SJCRH30 (cell line): ENCODE measurements at regions not wholly inside any gene's neighbourhood (a gene's known extent, or its start where the extent isn't known, plus 50 kb on each side); places are given as distances from the start of the nearest gene placed in this dataset.

ENCODE experiments used
- DNase-seq, 2 experiments: peaks; one replicate each; pipeline ENCODE4 v3.0.0-alpha.2; 2015 to 2020
- H3K27ac ChIP-seq: fragments of 250-450 bp; sonication (Bioruptor Pico); 2 replicates; pipeline ENCODE4 v1.5.1; 2020; ENCODE audit warnings: mild to moderate bottlenecking, moderate library complexity
- H3K27me3 ChIP-seq: fragments of 250-450 bp; sonication (Bioruptor Pico); 2 replicates; pipeline ENCODE4 v1.5.1; 2020; ENCODE audit warnings: mild to moderate bottlenecking, moderate library complexity
- H3K36me3 ChIP-seq: fragments of 250-450 bp; sonication (Bioruptor Pico); 2 replicates; pipeline ENCODE4 v1.5.1; 2020; ENCODE audit warnings: mild to moderate bottlenecking, moderate library complexity
- H3K4me1 ChIP-seq: fragments of 250-450 bp; sonication (Bioruptor Pico); 2 replicates; pipeline ENCODE4 v1.5.1; 2020; ENCODE audit warnings: mild to moderate bottlenecking, moderate library complexity
- H3K4me3 ChIP-seq: fragments of 250-450 bp; sonication (Bioruptor Pico); 2 replicates; pipeline ENCODE4 v1.5.1; 2020; ENCODE audit warnings: mild to moderate bottlenecking, moderate library complexity
- H3K9me3 ChIP-seq: fragments of 250-450 bp; sonication (Bioruptor Pico); replicated peaks from 2 replicates; pipeline ENCODE4 v1.5.1; 2020; ENCODE audit warnings: mild to moderate bottlenecking, moderate library complexity

GRCh38 chr3:72397586-72397985, 450.7 kb downstream of the SHQ1 start:
- Histone ChIP-seq H3K4me3 (no peak overlapping the region), H3K4me1 (peaks cover 5% of the 10 kb centered on the region), H3K36me3 (no peaks in the 10 kb centered on the region), H3K27ac (no peak overlapping the region), H3K9me3 (no peaks in the 10 kb centered on the region), H3K27me3 (no peaks in the 10 kb centered on the region)
- DNase-seq, result peak; percentile 26 to 63

GRCh38 chr3:72396899-72397298, 451.3 kb downstream of the SHQ1 start:
- H3K4me1 ChIP-seq, result peaks cover 5% of the 10 kb centered on the region
- no peak overlapping the region for H3K4me3 ChIP-seq
- H3K27ac ChIP-seq, result no peak overlapping the region
- DNase-seq, result no peak
- H3K36me3 ChIP-seq, result no peaks in the 10 kb centered on the region
- H3K27me3 ChIP-seq, result no peaks in the 10 kb centered on the region
- H3K9me3 ChIP-seq, result no peaks in the 10 kb centered on the region

- Histone ChIP-seq H3K4me3 (no peak overlapping the region), H3K27me3 (no peaks in the 10 kb centered on the region), H3K9me3 (no peaks in the 10 kb centered on the region), H3K36me3 (no peaks in the 10 kb centered on the region), H3K27ac (no peak overlapping the region), H3K4me1 (peaks cover 5% of the 10 kb centered on the region)
- DNase-seq, result no peak
Observed at GRCh38 chr3:72395776-72396311, 452.4 kb downstream of the SHQ1 start.

- H3K4me1 ChIP-seq, result peaks cover 5% of the 10 kb centered on the region
Observed at GRCh38 chr3:72393455-72393854, 454.8 kb downstream of the SHQ1 start.

GRCh38 chr3:72391659-72392058, 456.6 kb downstream of the SHQ1 start:
- DNase-seq, result no peak
- Histone ChIP-seq H3K36me3 (no peaks in the 10 kb centered on the region), H3K27ac (no peak overlapping the region), H3K9me3 (no peaks in the 10 kb centered on the region), H3K4me1 (no peaks in the 10 kb centered on the region), H3K4me3 (no peak overlapping the region), H3K27me3 (no peaks in the 10 kb centered on the region)

More at GRCh38 chr3:72393455-72393854, 454.8 kb downstream of the SHQ1 start:
- H3K9me3 ChIP-seq, result no peaks in the 10 kb centered on the region
- H3K27me3 ChIP-seq, result no peaks in the 10 kb centered on the region
- no peak overlapping the region for H3K4me3 ChIP-seq
- H3K27ac ChIP-seq, result no peak overlapping the region
- no peak for DNase-seq
- no peaks in the 10 kb centered on the region for H3K36me3 ChIP-seq

- Histone ChIP-seq H3K4me3 (no peak overlapping the region), H3K27me3 (no peaks in the 10 kb centered on the region), H3K9me3 (no peaks in the 10 kb centered on the region), H3K27ac (no peak overlapping the region), H3K36me3 (no peaks in the 10 kb centered on the region), H3K4me1 (no peaks in the 10 kb centered on the region)
- no peak for DNase-seq
Observed at GRCh38 chr3:72390841-72391240, 457.4 kb downstream of the SHQ1 start.

GRCh38 chr3:72388644-72389043, 459.6 kb downstream of the SHQ1 start:
- DNase-seq, result no peak
- Histone ChIP-seq H3K9me3 (no peaks in the 10 kb centered on the region), H3K27me3 (no peaks in the 10 kb centered on the region), H3K4me3 (no peak overlapping the region), H3K27ac (no peak overlapping the region), H3K4me1 (no peaks in the 10 kb centered on the region), H3K36me3 (no peaks in the 10 kb centered on the region)

- H3K9me3 ChIP-seq, result no peaks in the 10 kb centered on the region
- DNase-seq, result no peak
Observed at GRCh38 chr3:72388117-72388516, 460.1 kb downstream of the SHQ1 start.

GRCh38 chr3:72386327-72387000, 461.8 kb downstream of the SHQ1 start:
- H3K27ac ChIP-seq, result no peak overlapping the region
- H3K9me3 ChIP-seq, result no peaks in the 10 kb centered on the region
- no peaks in the 10 kb centered on the region for H3K36me3 ChIP-seq
- H3K27me3 ChIP-seq, result no peaks in the 10 kb centered on the region
- DNase-seq, result no peak
- H3K4me1 ChIP-seq, result no peaks in the 10 kb centered on the region
- H3K4me3 ChIP-seq, result no peak overlapping the region

More at GRCh38 chr3:72388117-72388516, 460.1 kb downstream of the SHQ1 start:
- no peak overlapping the region for H3K4me3 ChIP-seq
- no peaks in the 10 kb centered on the region for H3K36me3 ChIP-seq
- H3K27me3 ChIP-seq, result no peaks in the 10 kb centered on the region
- H3K27ac ChIP-seq, result no peak overlapping the region
- no peaks in the 10 kb centered on the region for H3K4me1 ChIP-seq

GRCh38 chr3:72385167-72385566, 463.1 kb downstream of the SHQ1 start:
- no peaks in the 10 kb centered on the region for H3K4me1 ChIP-seq
- no peaks in the 10 kb centered on the region for H3K36me3 ChIP-seq
- no peak for DNase-seq
- H3K9me3 ChIP-seq, result no peaks in the 10 kb centered on the region
- no peak overlapping the region for H3K27ac ChIP-seq
- H3K4me3 ChIP-seq, result no peak overlapping the region
- H3K27me3 ChIP-seq, result no peaks in the 10 kb centered on the region

- no peak overlapping the region for H3K4me3 ChIP-seq
- no peak for DNase-seq
- no peaks in the 10 kb centered on the region for H3K9me3 ChIP-seq
- H3K4me1 ChIP-seq, result no peaks in the 10 kb centered on the region
- no peak overlapping the region for H3K27ac ChIP-seq
- H3K36me3 ChIP-seq, result no peaks in the 10 kb centered on the region
- H3K27me3 ChIP-seq, result no peaks in the 10 kb centered on the region
Observed at GRCh38 chr3:72384602-72385001, 463.6 kb downstream of the SHQ1 start.

GRCh38 chr3:72383883-72384282, 464.4 kb downstream of the SHQ1 start:
- no peak overlapping the region for H3K4me3 ChIP-seq
- no peaks in the 10 kb centered on the region for H3K27me3 ChIP-seq
- no peak overlapping the region for H3K27ac ChIP-seq
- H3K4me1 ChIP-seq, result no peaks in the 10 kb centered on the region
- no peak for DNase-seq
- H3K9me3 ChIP-seq, result no peaks in the 10 kb centered on the region
- H3K36me3 ChIP-seq, result no peaks in the 10 kb centered on the region

GRCh38 chr3:72383230-72383629, 465.0 kb downstream of the SHQ1 start:
- no peak overlapping the region for H3K27ac ChIP-seq

GRCh38 chr3:72382460-72382859, 465.8 kb downstream of the SHQ1 start:
- H3K4me1 ChIP-seq, result no peaks in the 10 kb centered on the region
- H3K9me3 ChIP-seq, result no peaks in the 10 kb centered on the region
- no peaks in the 10 kb centered on the region for H3K36me3 ChIP-seq
- DNase-seq, result no peak
- H3K4me3 ChIP-seq, result no peak overlapping the region
- no peak overlapping the region for H3K27ac ChIP-seq
- H3K27me3 ChIP-seq, result no peaks in the 10 kb centered on the region

More at GRCh38 chr3:72383230-72383629, 465.0 kb downstream of the SHQ1 start:
- DNase-seq, result no peak
- H3K27me3 ChIP-seq, result no peaks in the 10 kb centered on the region
- no peaks in the 10 kb centered on the region for H3K36me3 ChIP-seq
- H3K9me3 ChIP-seq, result no peaks in the 10 kb centered on the region
- H3K4me3 ChIP-seq, result no peak overlapping the region
- no peaks in the 10 kb centered on the region for H3K4me1 ChIP-seq

GRCh38 chr3:72381584-72381983, 466.7 kb downstream of the SHQ1 start:
- DNase-seq, result no peak
- no peaks in the 10 kb centered on the region for H3K9me3 ChIP-seq
- no peaks in the 10 kb centered on the region for H3K27me3 ChIP-seq
- no peak overlapping the region for H3K4me3 ChIP-seq
- no peak overlapping the region for H3K27ac ChIP-seq
- no peaks in the 10 kb centered on the region for H3K36me3 ChIP-seq
- no peaks in the 10 kb centered on the region for H3K4me1 ChIP-seq
